ENCODE measurements at regions not wholly inside any gene's neighbourhood (a gene's known extent, or its start where the extent isn't known, plus 50 kb on each side); places are given as distances from the start of the nearest gene placed in this dataset.
"Not testable (repeated sequence)": the region's sequence is repeated elsewhere in the genome, so short reads cannot be mapped to it uniquely, and the experiment has no call there.

GRCh38 chr20:29566901-29567635, 1690.4 kb upstream of the DEFB115 start:
- DNase-seq: not testable (repeated sequence)

- DNase-seq: not testable (repeated sequence)
These were observed 1689.8 kb upstream of the DEFB115 start for GRCh38 chr20:29567671-29568070.

GRCh38 chr20:29570126-29570525, 1687.3 kb upstream of the DEFB115 start:
- not testable (repeated sequence) for DNase-seq

GRCh38 chr20:29589530-29589929, 1667.9 kb upstream of the DEFB115 start:
- not testable (repeated sequence) for DNase-seq

GRCh38 chr20:29604163-29604562, 1653.3 kb upstream of the DEFB115 start:
- not testable (repeated sequence) for DNase-seq

- DNase-seq: not testable (repeated sequence)
These were observed 1651.3 kb upstream of the DEFB115 start for GRCh38 chr20:29606171-29606570.

- DNase-seq: not testable (repeated sequence)
These were observed 1628.1 kb upstream of the DEFB115 start for GRCh38 chr20:29629395-29629794.

All from NCI-H1092 (cell line).